GM18951 (cell line): ENCODE measurements at regions not wholly inside any gene's neighbourhood (a gene's known extent, or its start where the extent isn't known, plus 50 kb on each side); places are given as distances from the start of the nearest gene placed in this dataset.

Source experiments
- POLR2A ChIP-seq: IDR thresholded peaks from 4 replicates; pipeline ENCODE4 v1.6.1; 2011; ENCODE audit warnings: mild to moderate bottlenecking; ENCODE audit not compliant: insufficient read length, insufficient read depth; ENCODE audit errors: extremely low read depth
- in situ Hi-C: fragments of 300-500 bp; cut with MboI; formaldehyde crosslinking; loops from one replicate; pipeline ENCODE4 v1.12.0; 2022; ENCODE audit warnings: low sequenced_read_pairs, mixed read lengths, inconsistent platforms; ENCODE audit not compliant: unreplicated experiment

- in situ Hi-C loops, result no loop called here
- no peak for TF ChIP-seq POLR2A
Measured at GRCh38 chr21:35860189-35860869, 200.0 kb downstream of the SETD4 start.

DNA sequence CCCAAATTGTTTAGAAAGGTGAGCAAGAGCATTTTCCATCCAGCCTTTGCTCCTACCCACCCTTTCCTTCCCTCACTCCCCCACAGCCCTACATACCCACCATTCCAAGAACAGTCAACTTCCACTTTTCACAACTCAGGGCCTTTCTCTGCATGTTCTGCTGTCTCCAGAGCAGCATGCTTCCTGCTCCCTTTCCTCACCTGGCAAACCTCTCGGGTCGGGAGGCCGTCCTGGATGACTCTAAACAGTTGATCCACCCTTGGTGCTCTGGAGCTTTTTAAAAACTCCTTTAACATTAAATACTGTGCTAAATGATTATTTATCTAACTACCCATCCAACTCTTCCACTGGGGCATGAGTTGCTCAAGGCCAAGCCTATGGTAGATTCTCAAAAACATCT lies 200.6 kb downstream of the SETD4 start:
- no peak for TF ChIP-seq POLR2A
- in situ Hi-C loops, result no loop called here

GRCh38 chr21:35857095-35857494 lies 203.2 kb downstream of the SETD4 start:
- TF ChIP-seq POLR2A, result no peak
- in situ Hi-C loops, result no loop called here

DNA sequence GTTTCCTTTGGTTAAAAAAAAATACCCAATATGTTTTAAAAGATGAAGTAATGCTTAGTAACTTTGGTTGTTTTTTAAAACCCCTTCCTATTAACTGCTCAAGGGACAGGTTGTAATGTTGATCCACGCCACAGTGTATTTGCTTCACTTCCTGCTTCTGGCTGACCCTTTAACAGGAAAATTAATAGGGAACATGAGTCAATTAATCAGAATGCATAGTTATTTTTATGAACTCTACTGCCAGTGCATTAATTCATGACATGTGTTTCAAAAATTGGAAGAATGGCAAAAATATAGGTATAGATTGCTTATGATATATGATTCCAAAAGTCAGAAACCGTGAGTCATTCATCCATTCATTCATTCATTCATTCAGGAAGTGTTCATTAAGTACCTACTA lies 204.8 kb downstream of the SETD4 start:
- no peak for TF ChIP-seq POLR2A
- in situ Hi-C loops, result no loop called here

GRCh38 chr21:35854281-35854680 lies 206.0 kb downstream of the SETD4 start:
- TF ChIP-seq POLR2A, result no peak
- in situ Hi-C loops, result no loop called here

DNA sequence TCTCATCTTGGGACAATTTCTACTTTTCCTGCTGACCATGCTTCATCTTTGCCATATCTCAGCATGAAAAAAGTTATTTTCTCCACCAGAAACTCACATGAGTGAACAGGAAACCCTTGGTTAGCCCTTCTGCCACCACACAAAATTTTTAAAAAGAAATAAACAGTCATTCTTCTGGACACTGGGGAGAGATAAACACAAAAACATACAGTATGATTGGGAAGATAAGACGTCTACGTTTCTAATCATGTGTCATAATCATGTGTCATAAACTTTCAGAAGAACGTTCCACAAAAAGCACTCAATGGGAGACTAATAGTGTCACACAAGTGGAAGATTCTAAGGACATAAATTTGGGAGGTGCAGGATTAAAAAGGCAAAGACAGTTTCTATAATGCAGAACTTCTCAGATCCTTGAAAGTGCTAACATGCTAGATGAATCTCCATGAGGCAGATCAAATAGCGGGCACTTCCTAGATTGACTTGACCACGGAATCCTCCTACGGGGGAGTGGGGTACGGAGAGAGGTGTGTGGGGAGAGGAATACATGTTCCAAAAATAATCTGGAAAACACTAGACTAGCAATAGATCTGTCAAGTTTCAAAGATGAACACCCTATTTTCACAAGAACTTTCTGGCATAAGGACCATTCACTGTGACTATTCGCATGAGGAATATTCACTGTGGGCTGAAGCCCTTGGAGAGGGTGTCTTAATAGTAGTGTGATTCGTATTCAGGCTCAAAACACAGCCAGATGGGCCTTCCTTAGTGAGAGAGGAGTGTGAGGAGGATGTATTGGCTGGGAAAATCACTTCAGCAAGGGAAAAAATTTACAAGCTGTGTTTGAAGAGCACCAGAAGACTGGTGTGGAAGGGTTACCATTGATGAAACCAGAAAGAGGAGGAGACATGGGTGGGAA lies 206.7 kb downstream of the SETD4 start:
- in situ Hi-C loops, result no loop called here
- TF ChIP-seq POLR2A, result no peak

DNA sequence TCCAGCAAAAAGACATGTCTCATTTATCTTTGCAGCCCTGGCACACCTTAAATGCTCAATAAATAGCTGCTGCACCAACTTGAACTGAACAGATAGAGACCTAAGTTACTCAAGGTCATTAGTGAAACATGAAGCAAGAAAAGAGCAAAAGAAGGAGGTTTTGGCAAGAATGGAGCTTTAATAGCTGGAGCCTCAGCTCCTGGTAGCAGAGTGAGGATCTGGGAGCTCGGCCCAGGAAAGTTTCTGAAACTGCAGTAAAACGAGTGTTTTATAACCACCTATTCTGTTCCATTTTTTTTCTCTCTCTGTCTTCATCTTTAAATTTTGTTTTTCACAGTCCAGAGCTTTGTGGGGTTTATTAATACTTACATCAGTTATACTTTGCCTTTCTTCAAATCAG lies 207.5 kb downstream of the SETD4 start:
- in situ Hi-C loops, result no loop called here
- TF ChIP-seq POLR2A, result no peak

DNA sequence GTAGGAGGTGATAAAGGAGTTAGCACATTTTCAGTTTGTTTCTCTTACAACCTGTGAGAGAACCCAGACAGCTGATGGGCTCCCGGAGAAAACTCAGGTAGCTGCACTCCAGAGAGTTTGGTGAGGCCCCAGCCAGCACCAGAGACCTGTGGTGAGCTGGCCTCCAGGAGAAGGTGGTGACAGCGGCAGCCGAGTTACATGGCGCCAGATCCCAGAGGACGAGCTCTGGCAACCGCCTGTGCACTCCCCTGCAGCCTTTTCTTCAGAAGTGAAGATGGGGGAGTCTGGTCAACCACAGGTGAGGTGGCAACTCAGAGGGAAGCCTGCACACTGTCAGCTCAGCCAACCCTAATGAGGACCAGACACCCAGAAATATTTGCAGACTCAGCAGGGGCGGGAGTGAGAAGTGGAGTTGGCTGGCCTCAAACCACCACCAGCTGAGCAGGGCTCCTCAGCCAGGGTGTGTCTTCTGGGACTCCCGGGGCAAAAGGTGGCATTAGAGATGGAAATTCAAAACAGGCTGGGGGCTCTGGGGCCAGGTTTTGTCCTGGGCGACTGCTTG lies 209.7 kb downstream of the SETD4 start:
- no peak for TF ChIP-seq POLR2A

DNA sequence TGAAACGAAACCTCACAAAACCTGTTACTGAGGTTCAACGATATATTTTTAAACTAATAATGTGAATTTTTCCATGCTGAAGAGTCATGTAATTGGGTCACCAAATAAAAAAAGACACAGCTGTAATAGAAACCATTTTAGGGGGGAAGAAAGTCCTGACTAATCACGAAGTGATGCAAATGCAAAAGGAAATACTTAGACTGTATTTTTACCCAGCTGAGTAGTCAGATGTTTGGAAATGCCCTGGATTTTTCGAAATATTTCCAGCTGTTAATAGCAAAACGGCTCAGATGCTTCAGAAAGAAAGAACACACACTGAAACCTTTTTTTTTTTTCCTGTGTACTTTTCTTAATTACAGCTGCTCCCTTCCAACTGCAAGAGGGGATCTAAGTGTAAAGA lies 210.3 kb downstream of the SETD4 start:
- no peak for TF ChIP-seq POLR2A
- in situ Hi-C loops, result no loop called here

More for the DNA sequence above, 209.7 kb downstream of the SETD4 start:
- in situ Hi-C loops, result no loop called here

GRCh38 chr21:35849144-35849543 lies 211.2 kb downstream of the SETD4 start:
- TF ChIP-seq POLR2A, result no peak
- in situ Hi-C loops, result loop anchor here (25.0 kb wide), 1 partner anchor 1112 kb away; no protein-coding TSS in a partner anchor

- in situ Hi-C loops, result loop anchor here (25.0 kb wide), 1 partner anchor 1107 kb away; no protein-coding TSS in a partner anchor
- TF ChIP-seq POLR2A, result no peak
Measured at GRCh38 chr21:35843911-35844667, 216.2 kb downstream of the SETD4 start.

DNA sequence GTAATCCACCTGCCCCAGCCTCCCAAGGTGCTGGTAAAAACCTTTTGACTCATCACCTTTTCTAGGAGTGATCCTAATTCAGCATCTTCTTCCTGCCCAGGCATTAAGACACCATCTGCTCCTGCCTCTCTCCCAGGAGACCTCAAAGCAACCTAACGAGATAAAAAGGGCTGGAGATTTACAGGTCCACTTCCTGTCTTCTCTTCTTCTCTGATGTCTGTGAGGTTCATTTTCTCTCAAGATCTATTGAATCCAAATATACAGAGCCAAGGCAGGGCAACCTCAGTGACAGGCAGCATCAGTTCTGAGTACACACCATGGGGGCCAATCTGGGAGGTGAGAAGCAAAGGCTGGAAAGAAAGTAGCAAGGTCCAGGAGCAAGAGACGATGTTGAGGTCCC lies 219.4 kb downstream of the SETD4 start:
- in situ Hi-C loops, result loop anchor here (25.0 kb wide), 1 partner anchor 1104 kb away; no protein-coding TSS in a partner anchor
- no peak for TF ChIP-seq POLR2A

- in situ Hi-C loops, result loop anchor here (25.0 kb wide), 1 partner anchor 1103 kb away; no protein-coding TSS in a partner anchor
- TF ChIP-seq POLR2A, result no peak
Measured at GRCh38 chr21:35840197-35840799, 220.0 kb downstream of the SETD4 start.
